ENCODE measurements at regions not wholly inside any gene's neighbourhood (a gene's known extent, or its start where the extent isn't known, plus 50 kb on each side); places are given as distances from the start of the nearest gene placed in this dataset.

DNA sequence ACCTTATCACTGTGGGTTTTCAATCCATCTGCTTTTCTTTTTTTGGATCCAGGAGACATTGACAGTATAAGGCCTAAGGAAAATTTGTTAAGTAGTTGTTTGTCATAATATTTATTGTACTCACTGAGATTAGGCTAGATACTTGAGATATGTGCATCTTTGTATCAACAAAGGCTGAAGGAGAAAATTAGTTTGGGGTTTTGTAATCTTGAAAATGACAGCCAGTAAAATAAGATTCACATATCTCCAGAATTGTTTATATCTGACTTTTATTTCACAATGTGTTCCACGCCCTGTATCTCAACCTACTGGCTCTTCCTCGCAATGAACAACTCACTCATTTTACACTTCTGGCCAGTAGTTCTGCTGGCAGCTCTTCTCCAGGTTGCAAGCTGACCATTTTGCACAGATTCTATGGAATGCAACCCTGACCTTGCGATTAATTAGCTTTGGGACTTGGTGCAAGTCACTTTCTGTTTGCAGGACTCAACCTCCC lies 132.7 kb downstream of the GATA3 start:
- Histone ChIP-seq H3K4me2 (ENCODE audit: control insufficient read depth, extremely low read depth, insufficient read depth, low read depth, low read length) (no peak overlapping the region), H3K9ac (ENCODE audit: control insufficient read depth, extremely low read depth, insufficient read depth, low read length) (no peak overlapping the region), H3K79me2 (ENCODE audit: control insufficient read depth, insufficient read depth, low read length) (no peaks in the 10 kb centered on the region), H3K27ac (ENCODE audit: control insufficient read depth, insufficient read depth, low read length) (no peak overlapping the region), H3K4me3 (ENCODE audit: control insufficient read depth in 2 of 3, extremely low read depth in 1 of 3, insufficient read depth in 2 of 3, low read depth in 1 of 3, low read length in 3 of 3) (no peak overlapping the region), H3K9me3 (ENCODE audit: control insufficient read depth, low read depth, low read length) (no peaks in the 10 kb centered on the region), H3K27me3 (ENCODE audit: control insufficient read depth, extremely low read depth, insufficient read depth, low read length) (no peaks in the 10 kb centered on the region), H3K36me3 (ENCODE audit: control insufficient read depth in 2 of 2, extremely low read depth in 1 of 2, insufficient read depth in 2 of 2, low read length in 2 of 2) (no peaks in the 10 kb centered on the region), H2AFZ (ENCODE audit: control insufficient read depth, low read length) (no peak overlapping the region), H3K4me1 (ENCODE audit: control insufficient read depth, extremely low read depth, insufficient read depth, low read length) (peaks cover 13% of the 10 kb centered on the region), H4K20me1 (ENCODE audit: control insufficient read depth, extremely low read depth, insufficient read depth, low read length) (no peaks in the 10 kb centered on the region), H3K9me1 (ENCODE audit: control insufficient read depth, extremely low read depth, insufficient read depth, low read length) (no peaks in the 10 kb centered on the region)
- DNase-seq (ENCODE audit: low read depth, low spot score) (no peak), FAIRE-seq (no peak)
- dilution Hi-C loops (cut with MboI; ENCODE audit: extremely low pct_ligation_motif_present, low sequenced_read_pairs) = no loop called here
- TF ChIP-seq CTCF (optimal IDR thresholded peaks at IDR 0.05 in 1 of 3, IDR thresholded peaks at IDR 0.05 in 1 of 3, conservative IDR thresholded peaks at IDR 0.05 in 1 of 3; ENCODE audit: extremely low read depth in 1 of 3, insufficient read depth in 2 of 3, low read length in 3 of 3) (no peak), EZH2 (IDR thresholded peaks at IDR 0.05; ENCODE audit: low read length) (no peak)

GRCh38 chr10:8189458-8189857 lies 135.0 kb downstream of the GATA3 start:
- no peaks in the 10 kb centered on the region for H3K9me3 ChIP-seq (ENCODE audit: control insufficient read depth, low read depth, low read length)
- no peaks in the 10 kb centered on the region for H3K9me1 ChIP-seq (ENCODE audit: control insufficient read depth, extremely low read depth, insufficient read depth, low read length)
- H3K4me3 ChIP-seq (ENCODE audit: control insufficient read depth in 2 of 3, extremely low read depth in 1 of 3, insufficient read depth in 2 of 3, low read depth in 1 of 3, low read length in 3 of 3) = no peak overlapping the region
- no peak for FAIRE-seq
- no peak overlapping the region for H3K9ac ChIP-seq (ENCODE audit: control insufficient read depth, extremely low read depth, insufficient read depth, low read length)
- no peaks in the 10 kb centered on the region for H3K79me2 ChIP-seq (ENCODE audit: control insufficient read depth, insufficient read depth, low read length)
- peaks cover 5% of the 10 kb centered on the region for H3K4me1 ChIP-seq (ENCODE audit: control insufficient read depth, extremely low read depth, insufficient read depth, low read length)
- H3K27me3 ChIP-seq (ENCODE audit: control insufficient read depth, extremely low read depth, insufficient read depth, low read length) = no peaks in the 10 kb centered on the region
- TF ChIP-seq CTCF (optimal IDR thresholded peaks at IDR 0.05 in 1 of 3, IDR thresholded peaks at IDR 0.05 in 1 of 3, conservative IDR thresholded peaks at IDR 0.05 in 1 of 3; ENCODE audit: extremely low read depth in 1 of 3, insufficient read depth in 2 of 3, low read length in 3 of 3) (no peak), EZH2 (IDR thresholded peaks at IDR 0.05; ENCODE audit: low read length) (no peak)
- no peak overlapping the region for H3K27ac ChIP-seq (ENCODE audit: control insufficient read depth, insufficient read depth, low read length)
- no peaks in the 10 kb centered on the region for H3K36me3 ChIP-seq (ENCODE audit: control insufficient read depth in 2 of 2, extremely low read depth in 1 of 2, insufficient read depth in 2 of 2, low read length in 2 of 2)
- no peaks in the 10 kb centered on the region for H4K20me1 ChIP-seq (ENCODE audit: control insufficient read depth, extremely low read depth, insufficient read depth, low read length)
- no peak for DNase-seq (ENCODE audit: low read depth, low spot score)
- H3K4me2 ChIP-seq (ENCODE audit: control insufficient read depth, extremely low read depth, insufficient read depth, low read depth, low read length) = no peak overlapping the region
- dilution Hi-C loops (cut with MboI; ENCODE audit: extremely low pct_ligation_motif_present, low sequenced_read_pairs) = no loop called here
- no peak overlapping the region for H2AFZ ChIP-seq (ENCODE audit: control insufficient read depth, low read length)
